Sigmoid colon (tissue), 6 donors: ENCODE measurements at regions not wholly inside any gene's neighbourhood (a gene's known extent, or its start where the extent isn't known, plus 50 kb on each side); places are given as distances from the start of the nearest gene placed in this dataset.
A peak's percentile ranks its signal among the peaks of the same experiment; 100 is the strongest.

Experiments
- DNase-seq: peaks from one replicate; pipeline ENCODE4 v3.0.0-alpha.2; 2019
- H3K27ac ChIP-seq, 4 donors: fragments of 200-600 bp; sonication (generic); one replicate each; pipeline ENCODE4 v1.5.1; 2016 to 2019; ENCODE audit warnings: mild to moderate bottlenecking in 1 of 4
- H3K27me3 ChIP-seq, 3 donors: fragments of 200-600 bp; sonication (generic); one replicate each; pipeline ENCODE4 v1.5.1; 2019; ENCODE audit warnings: mild to moderate bottlenecking in 1 of 3
- H3K36me3 ChIP-seq, 4 donors: fragments of 200-600 bp; sonication (generic); one replicate each; pipeline ENCODE4 v1.5.1; 2016 to 2019
- H3K4me1 ChIP-seq, 4 donors: fragments of 200-600 bp; sonication (generic); one replicate each; pipeline ENCODE4 v1.5.1; 2017 to 2019
- H3K4me3 ChIP-seq, 4 donors: fragments of 200-600 bp; sonication (generic); one replicate each; pipeline ENCODE4 v1.5.1; 2017 to 2019; ENCODE audit warnings: mild to moderate bottlenecking in 2 of 4, moderate library complexity in 1 of 4
- H3K9me3 ChIP-seq, 4 donors: fragments of 200-600 bp in 3 of 4; sonication (generic) in 3 of 4; one replicate each; pipeline versions ENCODE4 v1.5.1 to v1.6.1; 2013 to 2019
- EP300 ChIP-seq, 4 donors: sonication (generic); formaldehyde crosslinking; IDR thresholded peaks; one replicate each; pipeline ENCODE4 v1.6.1; 2017; ENCODE audit warnings: antibody characterized with exemption in 4 of 4
- POLR2A ChIP-seq, 2 donors: fragments of 450-650 bp; IDR thresholded peaks; one replicate each; pipeline ENCODE4 v1.6.1; 2016; ENCODE audit warnings: antibody characterized with exemption in 2 of 2, mild to moderate bottlenecking in 2 of 2, moderate library complexity in 2 of 2
- POLR2AphosphoS5 ChIP-seq, 4 donors: sonication (generic); formaldehyde crosslinking; IDR thresholded peaks; one replicate each; pipeline ENCODE4 v1.6.1; 2017; ENCODE audit warnings: antibody characterized with exemption in 4 of 4
- WGBS, 2 donors: extraction: QIAGEN DNeasy Blood & Tissue Kit; methylation state at CpG; one replicate each; pipeline ENCODE4 v1.1.7; 2013; 5-methylcytosine and 5-hydroxymethylcytosine counted together
- intact Hi-C: fragments of 100-400 bp; cut with DNase I; formaldehyde crosslinking; loops from one replicate; pipeline ENCODE4 v1.15.1; 2023
- TF ChIP-seq, protein P1 (sequence below), 4 experiments: fragments of 450-650 bp in 3 of 4; fragments of 200-600 bp in 1 of 4; IDR thresholded peaks; one replicate each; pipeline ENCODE4 v1.5.1; 2016 to 2019; ENCODE audit warnings: antibody characterized with exemption in 4 of 4, mild to moderate bottlenecking in 3 of 4, moderate library complexity in 2 of 4
- donor health status: healthy with polysubstance abuse.
- donor health status: healthy.

DNA sequence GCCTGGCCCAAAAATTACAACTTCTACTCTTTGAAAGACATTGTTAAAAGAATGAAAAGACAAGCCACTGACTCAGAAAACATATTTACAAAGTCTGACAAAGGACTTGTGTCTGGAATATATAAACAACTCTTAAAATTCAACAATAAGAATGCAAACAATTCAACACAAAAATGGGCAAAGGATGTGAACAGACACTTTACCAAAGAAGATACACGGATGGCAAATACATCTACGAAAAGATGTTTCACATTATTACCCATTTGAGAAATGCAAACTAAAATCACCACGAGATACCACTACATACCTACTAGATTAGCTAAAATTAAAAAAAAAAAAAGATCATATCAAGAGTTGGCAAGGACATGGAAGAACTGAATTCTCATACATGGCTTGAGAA lies 80.8 kb upstream of the METRNL start:
- H3K9me3 ChIP-seq: peaks cover 0 to 2% (median 0%) of the 10 kb centered on the region in 4 donors
- no peaks in the 10 kb centered on the region for H3K36me3 ChIP-seq
- no peaks in the 10 kb centered on the region for H3K27me3 ChIP-seq
- intact Hi-C loops: no loop called here
- no peaks in the 10 kb centered on the region for H3K4me1 ChIP-seq
- 92 to 95% methylated on average over 3 of the region's 3 CpGs for WGBS, 2 donors
- no peak overlapping the region for H3K27ac ChIP-seq
- no peak for DNase-seq
- TF ChIP-seq POLR2A (IDR thresholded peaks at IDR 0.05) (no peak), EP300 (IDR thresholded peaks at IDR 0.05) (no peak), POLR2AphosphoS5 (IDR thresholded peaks at IDR 0.05) (no peak)
- TF ChIP-seq, protein P1, sequence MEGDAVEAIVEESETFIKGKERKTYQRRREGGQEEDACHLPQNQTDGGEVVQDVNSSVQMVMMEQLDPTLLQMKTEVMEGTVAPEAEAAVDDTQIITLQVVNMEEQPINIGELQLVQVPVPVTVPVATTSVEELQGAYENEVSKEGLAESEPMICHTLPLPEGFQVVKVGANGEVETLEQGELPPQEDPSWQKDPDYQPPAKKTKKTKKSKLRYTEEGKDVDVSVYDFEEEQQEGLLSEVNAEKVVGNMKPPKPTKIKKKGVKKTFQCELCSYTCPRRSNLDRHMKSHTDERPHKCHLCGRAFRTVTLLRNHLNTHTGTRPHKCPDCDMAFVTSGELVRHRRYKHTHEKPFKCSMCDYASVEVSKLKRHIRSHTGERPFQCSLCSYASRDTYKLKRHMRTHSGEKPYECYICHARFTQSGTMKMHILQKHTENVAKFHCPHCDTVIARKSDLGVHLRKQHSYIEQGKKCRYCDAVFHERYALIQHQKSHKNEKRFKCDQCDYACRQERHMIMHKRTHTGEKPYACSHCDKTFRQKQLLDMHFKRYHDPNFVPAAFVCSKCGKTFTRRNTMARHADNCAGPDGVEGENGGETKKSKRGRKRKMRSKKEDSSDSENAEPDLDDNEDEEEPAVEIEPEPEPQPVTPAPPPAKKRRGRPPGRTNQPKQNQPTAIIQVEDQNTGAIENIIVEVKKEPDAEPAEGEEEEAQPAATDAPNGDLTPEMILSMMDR (IDR thresholded peaks at IDR 0.05): no peak
- H3K4me3 ChIP-seq: no peak overlapping the region

- no peak overlapping the region for H3K27ac ChIP-seq
- H3K4me3 ChIP-seq: no peak overlapping the region
- peaks cover 0 to 2% (median 0%) of the 10 kb centered on the region in 4 donors for H3K9me3 ChIP-seq
- intact Hi-C loops: no loop called here
- no peak for TF ChIP-seq POLR2AphosphoS5 (IDR thresholded peaks at IDR 0.05)
- TF ChIP-seq, protein P1 (IDR thresholded peaks at IDR 0.05): no peak
- TF ChIP-seq EP300 (IDR thresholded peaks at IDR 0.05): no peak
- no peak for TF ChIP-seq POLR2A (IDR thresholded peaks at IDR 0.05)
- DNase-seq: no peak
- no peaks in the 10 kb centered on the region for H3K4me1 ChIP-seq
- peaks cover 0 to 5% (median 0%) of the 10 kb centered on the region in 4 donors for H3K36me3 ChIP-seq
- no peaks in the 10 kb centered on the region for H3K27me3 ChIP-seq
- 78 to 85% methylated on average over 6 of the region's 6 CpGs for WGBS, 2 donors
These were observed 78.7 kb upstream of the METRNL start for GRCh38 chr17:83000738-83001137.

DNA sequence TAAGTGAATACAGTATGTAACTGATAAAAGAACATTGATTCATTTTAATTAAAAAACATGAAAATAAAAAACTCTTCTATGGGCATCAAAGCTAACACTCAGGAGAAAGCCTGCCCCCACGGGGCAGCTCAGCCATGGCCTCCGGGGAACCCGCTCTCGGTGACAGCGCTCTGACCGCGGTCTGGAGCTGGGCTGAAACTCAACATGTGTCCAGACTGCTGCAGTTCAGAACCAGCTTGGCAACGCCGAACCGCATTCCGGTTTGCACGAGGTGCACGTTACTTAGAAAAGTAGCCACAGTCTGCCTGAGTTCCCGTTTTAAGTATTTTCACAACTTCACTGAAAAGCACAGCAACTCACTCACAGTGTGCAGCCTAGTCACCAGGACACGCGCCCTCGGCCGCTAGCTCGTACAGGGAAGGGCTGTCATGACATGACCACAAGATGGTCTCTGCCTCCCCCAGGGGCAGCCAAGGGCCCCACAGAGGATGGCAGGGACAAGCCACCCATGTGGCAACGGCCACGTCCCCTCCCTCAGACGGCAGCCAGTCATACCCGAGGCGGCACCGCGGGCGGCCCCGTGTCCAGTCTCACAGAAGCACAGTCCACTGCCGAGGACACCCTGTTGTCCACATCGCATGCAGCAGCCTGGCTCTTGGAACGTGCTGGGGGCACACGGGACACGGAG lies 77.1 kb upstream of the METRNL start:
- Histone ChIP-seq H3K9me3 (peaks cover 0 to 2% (median 0%) of the 10 kb centered on the region in 4 donors), H3K4me3 (no peak overlapping the region), H3K36me3 (peaks cover 0 to 5% (median 0%) of the 10 kb centered on the region in 4 donors), H3K27ac (no peak overlapping the region), H3K27me3 (no peaks in the 10 kb centered on the region), H3K4me1 (peaks cover 0 to 10% (median 8%) of the 10 kb centered on the region in 4 donors)
- intact Hi-C loops: no loop called here
- DNase-seq: no peak
- 97 to 98% methylated on average over 33 of the region's 33 CpGs for WGBS, 2 donors
- TF ChIP-seq POLR2AphosphoS5 (IDR thresholded peaks at IDR 0.05): no peak
- TF ChIP-seq EP300 (IDR thresholded peaks at IDR 0.05): no peak
- TF ChIP-seq POLR2A (IDR thresholded peaks at IDR 0.05): no peak
- TF ChIP-seq, protein P1 (IDR thresholded peaks at IDR 0.05): no peak

DNA sequence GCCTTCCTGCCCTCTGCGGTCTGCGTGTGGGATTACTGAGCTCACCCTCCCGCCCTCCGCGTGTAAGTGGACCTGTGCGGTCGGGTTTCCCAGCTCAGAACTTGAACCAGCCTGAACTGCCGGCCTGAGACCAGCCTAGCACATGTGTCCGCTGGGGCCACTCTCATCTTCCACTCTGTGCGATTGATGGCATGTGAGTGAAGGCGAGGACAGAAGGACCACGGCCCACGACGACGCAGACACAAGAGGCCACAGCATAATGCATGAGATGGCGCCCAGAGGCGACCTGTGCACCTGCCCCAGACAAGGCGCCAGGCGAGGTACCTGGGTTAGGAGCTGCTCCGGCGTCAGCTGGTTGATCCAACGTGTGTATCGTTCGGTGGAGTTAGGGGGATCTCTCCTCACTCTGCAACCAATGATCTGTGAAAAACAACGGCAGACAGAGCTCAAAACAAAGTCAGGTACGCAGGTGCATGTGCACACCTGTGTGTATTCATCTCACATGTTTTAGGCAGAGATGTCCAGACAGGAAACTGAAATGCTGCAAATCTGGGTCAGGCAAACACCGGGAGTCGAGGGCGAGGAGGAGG lies 74.5 kb upstream of the METRNL start:
- Histone ChIP-seq H3K9me3 (no peaks in the 10 kb centered on the region), H3K36me3 (peaks cover 0 to 5% (median 0%) of the 10 kb centered on the region in 4 donors), H3K4me3 (no peak overlapping the region), H3K4me1 (peaks cover 0 to 12% (median 11%) of the 10 kb centered on the region in 4 donors), H3K27me3 (no peaks in the 10 kb centered on the region), H3K27ac (no peak overlapping the region)
- TF ChIP-seq, protein P1 (IDR thresholded peaks at IDR 0.05): no peak
- TF ChIP-seq POLR2A (IDR thresholded peaks at IDR 0.05) (no peak), EP300 (IDR thresholded peaks at IDR 0.05) (no peak), POLR2AphosphoS5 (IDR thresholded peaks at IDR 0.05) (no peak)
- WGBS, 2 donors: 96 to 97% methylated on average over 29 of the region's 29 CpGs
- DNase-seq: peak; percentile 37
- intact Hi-C loops: no loop called here
